HuH-7.5 (cell line): ENCODE measurements at regions not wholly inside any gene's neighbourhood (a gene's known extent, or its start where the extent isn't known, plus 50 kb on each side); places are given as distances from the start of the nearest gene placed in this dataset.
A peak's percentile ranks its signal among the peaks of the same experiment; 100 is the strongest.

Experiments used
- DNase-seq: peaks from one replicate; pipeline ENCODE4 v3.0.0; 2011; ENCODE audit warnings: low spot score

DNA sequence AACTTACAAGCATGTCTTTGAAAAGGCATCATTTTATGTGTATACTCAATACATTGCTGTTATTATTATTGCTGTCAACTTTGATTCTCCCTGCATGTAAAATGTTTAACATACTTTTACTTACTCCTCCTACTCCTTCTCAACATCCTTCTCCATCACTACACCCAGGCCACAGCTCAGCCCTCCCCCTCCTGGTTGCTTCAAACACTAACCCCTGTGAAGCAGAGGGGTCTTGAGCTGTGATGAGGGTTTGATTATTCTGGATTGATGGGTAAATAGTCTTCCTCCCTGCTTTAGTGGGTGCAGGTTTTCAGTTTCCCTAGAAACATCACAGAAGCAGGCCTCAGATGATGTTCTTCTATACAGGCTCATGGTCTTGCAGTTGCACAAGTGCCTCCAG lies 221.0 kb downstream of the OSR1 start:
- no peak for DNase-seq

DNA sequence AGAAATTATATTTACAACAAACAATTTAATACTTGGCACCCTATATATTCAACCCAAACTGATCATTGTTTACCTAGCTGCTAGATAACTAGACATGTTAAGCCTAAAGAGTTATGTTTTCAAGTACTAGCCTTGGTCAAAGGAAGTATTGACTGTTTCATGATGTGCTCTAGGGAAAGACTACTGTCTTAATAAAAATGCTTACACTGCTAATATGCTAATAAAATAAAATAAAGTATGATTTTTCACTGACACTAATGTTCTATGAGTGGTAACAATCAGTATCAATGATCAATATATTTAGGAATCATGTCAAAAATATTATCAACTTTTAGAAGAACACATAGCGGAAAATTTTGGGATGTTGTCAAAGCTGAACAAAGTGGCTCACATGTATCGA lies 225.5 kb downstream of the OSR1 start:
- no peak for DNase-seq

DNA sequence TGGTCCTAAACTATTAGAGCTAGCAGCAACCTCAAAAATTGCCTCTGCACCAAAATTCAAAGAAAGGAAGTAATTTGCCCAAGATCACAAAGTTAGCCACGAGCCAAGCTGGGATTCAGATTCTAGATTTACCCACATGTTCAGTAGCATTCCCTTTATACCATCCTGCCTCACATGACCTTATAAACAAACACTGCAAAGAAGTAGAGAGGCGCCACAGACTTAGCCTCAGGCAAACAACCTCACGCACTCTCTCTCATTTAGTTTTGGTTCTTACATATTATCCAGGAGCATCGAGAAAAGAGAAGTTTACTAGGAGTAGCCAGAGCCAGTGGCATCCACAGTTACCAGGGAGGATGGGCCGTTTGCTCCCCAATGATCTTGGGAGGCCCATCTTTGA lies 226.6 kb downstream of the OSR1 start:
- DNase-seq, result no peak

GRCh38 chr2:19128148-19128547 lies 230.3 kb downstream of the OSR1 start:
- no peak for DNase-seq

DNA sequence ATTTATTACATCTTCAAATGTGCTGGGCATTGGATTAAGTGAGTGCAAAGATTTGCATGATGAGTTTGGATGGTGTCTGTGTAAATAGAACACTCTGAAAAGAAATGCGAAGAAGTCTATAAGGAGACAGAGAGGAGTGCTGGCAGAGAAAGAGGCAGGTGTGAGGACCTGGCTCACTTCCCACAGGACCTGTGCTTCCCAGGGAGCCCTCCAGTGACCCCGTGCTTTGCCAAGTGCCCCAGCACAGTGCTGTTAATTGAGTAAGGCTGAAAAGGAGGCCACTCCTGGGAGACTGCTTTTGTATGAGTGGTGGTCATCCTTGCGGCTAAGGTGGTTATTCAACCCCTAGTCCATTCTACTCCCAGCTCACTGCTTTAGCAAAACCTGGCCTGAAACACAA lies 230.8 kb downstream of the OSR1 start:
- no peak for DNase-seq

- DNase-seq, result no peak
Measured at GRCh38 chr2:19125901-19126680, 232.3 kb downstream of the OSR1 start.

DNA sequence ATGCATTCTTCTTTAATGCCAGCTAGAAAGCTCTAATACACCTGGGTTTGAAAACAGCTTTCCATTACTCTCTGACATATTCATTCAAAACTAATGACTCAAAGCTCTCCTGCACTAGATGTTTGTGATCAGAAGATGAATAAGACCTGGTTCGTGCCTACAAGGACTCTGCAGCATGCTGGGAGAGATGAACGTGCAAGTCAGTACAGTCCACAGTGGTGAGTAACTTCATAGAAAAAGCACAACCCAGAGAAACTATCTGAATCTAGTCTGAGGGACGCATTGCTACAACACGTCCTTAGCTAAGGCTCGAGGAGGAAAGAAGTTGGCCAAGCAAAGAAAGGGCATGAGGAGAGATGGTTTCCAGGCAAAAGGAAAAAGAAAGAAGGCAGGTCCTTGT lies 234.3 kb downstream of the OSR1 start:
- no peak for DNase-seq

DNA sequence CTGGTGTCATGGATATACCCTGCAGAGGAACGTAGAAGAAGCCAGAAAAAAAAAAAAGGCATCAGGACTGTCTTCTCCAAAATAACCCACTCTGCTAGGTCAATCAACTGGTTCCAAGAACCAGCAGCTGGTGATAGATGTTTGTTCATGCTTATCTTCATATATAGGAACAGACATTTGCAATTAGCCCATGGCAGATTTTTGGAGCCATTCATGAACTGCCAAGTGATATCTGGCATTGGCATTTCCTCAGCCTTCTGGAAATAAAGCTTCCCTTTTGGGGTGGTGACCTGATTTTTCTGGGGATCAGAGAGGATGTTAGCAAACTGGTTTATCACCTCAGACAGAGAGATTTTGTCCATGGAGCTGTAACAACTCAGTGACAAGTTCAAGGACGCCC lies 234.9 kb downstream of the OSR1 start:
- no peak for DNase-seq

- DNase-seq, result no peak
Measured at GRCh38 chr2:19122220-19122619, 236.2 kb downstream of the OSR1 start.

DNA sequence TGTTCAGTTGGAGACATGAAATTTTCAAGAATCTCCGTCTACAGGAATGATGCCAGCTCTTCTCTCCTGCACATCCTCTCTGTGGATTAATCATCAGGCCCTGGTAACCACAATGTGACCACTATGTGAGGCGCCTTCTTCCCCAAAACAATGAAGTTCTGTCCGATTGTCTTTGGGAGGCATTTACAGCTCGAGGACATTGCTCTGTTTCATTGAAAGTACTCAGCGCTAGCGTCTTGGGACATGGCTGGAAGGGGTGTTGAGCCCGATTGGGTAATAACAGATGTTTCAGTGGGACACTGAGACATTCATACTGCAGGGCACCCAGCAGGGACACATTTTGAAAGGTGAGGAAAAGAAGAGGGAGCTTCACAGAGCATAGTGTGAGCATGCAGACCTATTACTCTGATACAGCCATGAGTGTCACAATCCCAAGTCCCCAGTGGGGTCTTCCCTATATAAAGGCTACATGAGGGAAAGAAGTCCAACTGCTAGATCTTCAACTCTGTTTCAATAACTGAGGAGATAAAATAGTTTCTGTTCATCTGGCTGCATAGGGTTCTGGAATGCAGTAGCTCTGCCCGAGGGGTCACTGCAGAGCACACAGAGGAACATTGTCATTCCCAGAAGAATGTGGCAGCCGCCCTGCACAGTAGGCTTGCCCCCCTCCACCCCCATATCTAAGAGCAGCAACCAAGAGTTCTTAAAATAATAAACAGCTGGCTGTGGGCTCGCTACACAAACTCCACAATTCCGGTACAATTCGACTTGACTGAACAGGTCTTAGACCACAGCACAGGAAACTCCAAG lies 237.3 kb downstream of the OSR1 start:
- no peak for DNase-seq

DNA sequence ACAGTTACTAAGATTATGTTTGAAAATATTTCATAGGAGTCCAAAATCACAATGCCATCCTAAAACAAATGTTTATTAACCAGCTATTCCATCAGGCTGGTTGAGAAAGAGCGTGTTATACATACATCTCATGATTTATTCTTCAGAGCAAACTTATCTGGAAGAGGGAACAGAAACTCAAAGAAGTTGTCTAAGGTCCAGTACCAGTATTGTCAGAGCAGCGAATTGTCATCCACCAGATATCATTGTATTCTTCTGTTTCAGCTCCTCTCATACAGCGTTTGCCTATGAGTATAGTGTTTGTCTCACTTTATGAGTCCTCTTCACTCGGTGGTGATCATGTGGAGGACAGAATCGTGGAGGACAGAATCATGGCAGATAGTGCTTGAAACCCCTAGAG lies 238.2 kb downstream of the OSR1 start:
- no peak for DNase-seq

- no peak for DNase-seq
Measured at GRCh38 chr2:19119326-19120001, 239.0 kb downstream of the OSR1 start.

DNA sequence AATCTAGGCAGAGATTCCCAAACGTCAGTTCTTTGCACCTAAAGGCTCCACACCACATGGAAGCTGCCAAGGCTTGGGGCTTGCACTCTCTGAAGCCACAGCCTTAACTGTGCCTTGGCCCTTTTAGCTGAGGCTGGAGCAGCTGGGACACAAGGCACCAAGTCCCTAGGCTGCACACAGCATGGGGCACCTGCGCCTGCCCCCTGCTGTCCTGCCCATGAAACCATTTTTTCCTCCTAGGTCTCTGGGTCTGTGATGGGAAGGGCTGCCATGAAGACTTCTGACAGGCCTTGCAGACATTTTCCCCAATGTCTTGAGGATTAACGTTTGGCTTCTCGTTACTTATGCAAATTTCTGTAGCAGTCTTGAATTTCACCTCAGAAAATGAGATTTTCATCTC lies 241.5 kb downstream of the OSR1 start:
- DNase-seq, result no peak

DNA sequence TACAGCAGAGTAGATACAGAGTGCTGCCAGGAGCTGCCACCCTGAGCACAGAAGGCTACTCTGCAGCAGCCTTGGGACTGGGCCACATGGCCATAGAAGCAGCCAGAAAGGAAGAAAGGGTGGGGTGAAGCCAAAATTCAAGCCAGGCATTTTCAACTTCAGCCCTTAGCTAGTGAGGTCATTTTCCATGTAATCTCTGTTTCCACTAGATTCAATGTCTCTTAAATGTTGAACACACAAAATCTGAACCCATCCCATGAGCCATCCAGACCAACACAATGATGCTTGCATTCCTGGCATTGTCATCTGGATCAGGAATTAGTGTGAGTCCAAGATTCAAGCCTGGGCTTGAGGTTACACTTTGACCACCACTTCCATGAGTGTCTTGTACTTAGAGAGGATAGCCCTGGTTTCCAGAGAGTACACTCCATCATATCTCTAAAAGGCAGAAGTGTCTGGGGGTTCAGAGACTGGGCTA lies 243.6 kb downstream of the OSR1 start:
- no peak for DNase-seq

DNA sequence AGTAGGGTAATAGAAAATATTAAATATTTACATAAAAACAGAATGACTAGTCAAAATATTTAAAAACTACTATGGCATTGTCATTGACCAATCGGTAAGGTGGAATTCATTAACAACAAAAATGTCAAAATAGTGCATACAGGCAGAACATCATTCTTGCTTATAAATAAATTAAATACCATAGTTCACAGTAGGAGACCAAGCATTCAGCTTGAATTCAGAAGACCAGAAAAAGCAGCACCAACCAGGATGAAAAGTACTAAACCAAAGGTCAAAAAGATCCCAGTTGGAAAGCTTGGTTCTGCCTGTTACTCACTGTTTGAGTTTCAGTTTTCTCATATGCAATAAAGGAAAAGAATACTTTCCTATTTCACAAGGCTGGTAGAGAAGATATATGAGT lies 244.3 kb downstream of the OSR1 start:
- no peak for DNase-seq

DNA sequence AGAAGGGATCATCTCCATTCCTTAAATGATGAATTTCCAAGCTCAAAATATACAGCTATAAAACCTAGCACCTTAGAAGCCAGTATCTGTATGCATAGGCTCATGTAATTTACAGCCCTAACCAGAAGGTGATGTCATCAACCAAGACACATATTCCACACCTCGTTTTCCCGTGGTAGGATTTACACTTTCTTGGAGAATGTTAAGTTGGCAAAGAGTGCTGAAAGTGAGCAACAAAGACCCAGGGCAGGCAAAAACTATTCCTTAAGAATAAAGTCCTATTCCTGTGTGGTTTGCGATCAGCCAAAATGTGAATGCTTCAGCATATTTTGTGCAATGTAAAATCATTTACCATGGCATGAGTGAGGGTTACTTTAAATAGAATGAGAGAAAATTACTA lies 247.1 kb downstream of the OSR1 start:
- DNase-seq, result no peak

- no peak for DNase-seq
Measured at GRCh38 chr2:19109518-19109917, 248.9 kb downstream of the OSR1 start.

DNA sequence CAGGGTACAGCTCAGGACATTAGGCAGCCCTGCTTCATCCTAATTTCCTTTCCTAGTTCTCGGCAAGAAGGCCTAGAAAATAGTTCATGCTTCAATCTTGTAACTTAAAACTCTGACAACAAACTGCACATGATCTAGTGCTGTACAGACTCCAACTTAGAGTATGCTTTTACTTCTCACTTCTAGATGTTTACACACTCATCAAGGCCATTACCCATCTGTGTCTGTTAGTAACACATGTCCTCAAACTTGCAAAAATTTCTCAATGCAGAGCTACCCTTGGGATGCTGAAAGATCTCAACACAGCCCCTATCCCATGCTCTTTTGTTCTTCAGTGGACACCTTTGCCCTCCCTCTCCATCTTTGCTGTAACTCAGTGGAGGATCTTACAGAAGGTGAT lies 252.0 kb downstream of the OSR1 start:
- DNase-seq, result no peak

DNA sequence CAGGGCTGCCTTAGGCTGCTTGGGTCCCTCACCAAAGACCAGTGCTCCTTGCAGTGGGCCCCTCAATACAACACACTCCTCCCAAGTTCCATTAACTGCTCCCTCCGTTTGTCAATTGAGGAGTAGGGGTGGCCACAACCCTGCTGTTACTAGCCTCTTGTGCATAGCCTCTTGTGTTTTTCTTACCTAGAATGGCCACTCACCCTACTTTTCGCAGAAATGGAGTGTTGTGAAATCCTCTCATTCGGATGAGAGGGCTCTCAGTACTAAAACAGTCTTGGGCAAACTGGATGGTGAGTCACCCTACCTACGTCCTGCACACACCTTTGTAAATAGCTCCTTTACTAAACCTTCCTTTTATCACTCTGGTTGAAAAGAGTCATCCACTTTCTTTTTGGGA lies 253.9 kb downstream of the OSR1 start:
- peak; percentile 7 for DNase-seq

DNA sequence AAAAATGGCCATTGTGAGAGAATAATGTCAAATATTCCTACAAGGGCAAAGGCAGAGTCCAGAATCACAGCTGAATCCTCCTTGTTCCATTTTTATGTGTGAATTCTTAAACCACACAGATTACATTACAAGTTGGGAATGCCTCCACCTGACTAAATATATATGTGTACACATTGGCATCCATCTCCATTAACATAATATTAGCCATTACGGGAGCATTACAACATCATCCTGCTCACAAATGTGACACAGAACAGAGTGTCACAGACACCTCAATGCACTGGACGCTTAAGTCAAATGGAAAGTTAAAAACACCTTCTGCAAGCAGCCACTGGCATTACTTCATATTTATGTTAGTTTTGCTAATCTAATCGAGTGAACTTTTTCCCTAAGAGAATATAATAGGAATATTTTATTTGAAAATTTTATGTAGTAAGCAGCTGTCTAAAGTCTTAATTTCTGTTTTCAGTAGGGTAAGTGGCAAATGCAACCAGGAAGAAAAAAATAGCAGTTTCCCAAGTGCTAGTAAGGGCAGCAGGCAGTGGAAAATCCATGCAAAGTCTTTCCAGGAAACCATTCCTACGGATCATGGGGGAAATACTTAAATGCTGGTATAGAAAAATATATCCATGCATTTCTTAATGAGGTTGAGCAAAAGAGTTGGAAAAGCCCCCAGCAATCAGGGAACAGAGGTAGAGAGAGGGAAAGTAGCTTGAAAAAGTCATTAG lies 255.6 kb downstream of the OSR1 start:
- no peak for DNase-seq

DNA sequence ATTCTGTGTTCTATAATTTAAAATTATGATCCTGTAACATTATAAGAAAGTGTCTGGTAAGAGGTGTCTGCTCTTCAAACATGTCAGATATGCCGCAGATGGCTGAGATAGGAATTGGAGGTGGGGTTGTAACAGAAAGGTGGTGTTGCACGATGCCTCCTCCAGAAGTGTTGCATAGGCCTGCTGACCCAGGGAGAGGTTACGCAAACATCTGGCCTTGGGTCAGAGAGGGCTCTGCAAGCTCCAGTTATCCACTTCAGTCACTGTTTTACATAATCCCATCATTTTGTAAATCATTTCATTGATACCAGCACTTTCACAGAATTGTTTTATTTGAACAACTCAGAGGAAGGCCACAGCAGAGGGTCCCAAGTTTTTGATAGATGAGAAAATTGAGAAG lies 256.5 kb downstream of the OSR1 start:
- DNase-seq, result no peak

- no peak for DNase-seq
Measured at GRCh38 chr2:19100570-19100969, 257.9 kb downstream of the OSR1 start.
